ENCODE measurements at regions not wholly inside any gene's neighbourhood (a gene's known extent, or its start where the extent isn't known, plus 50 kb on each side); places are given as distances from the start of the nearest gene placed in this dataset.
"Not testable (repeated sequence)": the region's sequence is repeated elsewhere in the genome, so short reads cannot be mapped to it uniquely, and the experiment has no call there.

DNA sequence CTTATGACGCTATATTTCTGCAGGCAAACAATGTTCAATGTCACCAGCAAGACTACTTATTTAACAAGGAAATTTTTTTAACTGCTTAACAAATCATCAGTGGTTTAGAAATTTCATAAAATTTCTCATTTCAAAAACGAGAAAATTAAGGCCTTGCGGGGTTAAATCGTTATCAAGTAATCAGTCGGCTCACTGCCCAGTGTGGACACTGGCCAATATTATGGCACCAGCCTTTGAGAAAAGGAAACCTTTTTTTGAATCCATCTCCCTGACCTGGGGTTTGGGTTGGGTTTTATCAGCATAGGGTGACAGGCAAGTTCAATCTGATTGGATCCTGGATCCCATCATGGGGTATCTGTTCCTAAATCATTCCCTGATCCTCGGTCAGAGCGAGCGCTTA lies 461.2 kb downstream of the SETD4 start:
- no peak overlapping the region for H3K4me3 ChIP-seq
- H3K36me3 ChIP-seq, result no peaks in the 10 kb centered on the region
- no peaks in the 10 kb centered on the region for H3K4me1 ChIP-seq
- peak in 1 of 4 donors; percentile 52 for ATAC-seq
- no peaks in the 10 kb centered on the region for H3K27me3 ChIP-seq
- no peak for DNase-seq
- FAIRE-seq, result no peak
- H3K9me3 ChIP-seq, result no peaks in the 10 kb centered on the region
- H3K27ac ChIP-seq, result no peak overlapping the region
- intact Hi-C loops (cut with DNase I), result no loop called here
- 42 to 47% methylated on average over 8 of the region's 8 CpGs for WGBS, 2 donors
- TF ChIP-seq, protein P1, sequence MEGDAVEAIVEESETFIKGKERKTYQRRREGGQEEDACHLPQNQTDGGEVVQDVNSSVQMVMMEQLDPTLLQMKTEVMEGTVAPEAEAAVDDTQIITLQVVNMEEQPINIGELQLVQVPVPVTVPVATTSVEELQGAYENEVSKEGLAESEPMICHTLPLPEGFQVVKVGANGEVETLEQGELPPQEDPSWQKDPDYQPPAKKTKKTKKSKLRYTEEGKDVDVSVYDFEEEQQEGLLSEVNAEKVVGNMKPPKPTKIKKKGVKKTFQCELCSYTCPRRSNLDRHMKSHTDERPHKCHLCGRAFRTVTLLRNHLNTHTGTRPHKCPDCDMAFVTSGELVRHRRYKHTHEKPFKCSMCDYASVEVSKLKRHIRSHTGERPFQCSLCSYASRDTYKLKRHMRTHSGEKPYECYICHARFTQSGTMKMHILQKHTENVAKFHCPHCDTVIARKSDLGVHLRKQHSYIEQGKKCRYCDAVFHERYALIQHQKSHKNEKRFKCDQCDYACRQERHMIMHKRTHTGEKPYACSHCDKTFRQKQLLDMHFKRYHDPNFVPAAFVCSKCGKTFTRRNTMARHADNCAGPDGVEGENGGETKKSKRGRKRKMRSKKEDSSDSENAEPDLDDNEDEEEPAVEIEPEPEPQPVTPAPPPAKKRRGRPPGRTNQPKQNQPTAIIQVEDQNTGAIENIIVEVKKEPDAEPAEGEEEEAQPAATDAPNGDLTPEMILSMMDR (IDR thresholded peaks at IDR 0.05), result no peak

DNA sequence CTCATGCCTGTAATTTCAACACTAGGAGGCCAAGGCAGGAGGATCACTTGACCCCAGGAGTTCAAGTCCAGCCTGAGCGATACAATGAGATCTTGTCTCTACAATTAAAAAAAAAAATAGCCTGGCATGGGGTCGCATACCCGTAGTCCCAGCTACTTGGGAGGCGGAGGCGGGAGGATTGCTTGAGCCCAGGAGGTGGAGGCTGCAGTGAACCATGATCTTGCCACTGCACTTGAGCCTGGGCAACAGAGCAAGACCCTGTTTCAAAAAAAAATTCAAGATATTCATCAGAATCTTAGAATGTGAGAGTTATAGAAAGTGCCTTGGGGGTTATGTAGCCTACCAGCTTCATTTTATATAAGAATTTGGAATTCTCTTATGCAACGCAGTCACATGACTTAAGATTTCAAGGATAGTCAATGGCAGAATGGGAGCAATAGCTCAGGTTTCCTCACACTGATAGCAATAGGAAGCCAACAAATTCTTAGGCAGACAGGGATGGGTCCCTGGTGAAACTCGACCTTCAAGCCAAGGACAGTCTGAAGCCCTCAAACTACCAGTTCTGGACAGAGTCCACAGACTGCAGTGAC lies 462.5 kb downstream of the SETD4 start:
- FAIRE-seq, result no peak
- no peaks in the 10 kb centered on the region for H3K9me3 ChIP-seq
- WGBS, 2 donors, result 93 to 95% methylated on average over 7 of the region's 7 CpGs

DNA sequence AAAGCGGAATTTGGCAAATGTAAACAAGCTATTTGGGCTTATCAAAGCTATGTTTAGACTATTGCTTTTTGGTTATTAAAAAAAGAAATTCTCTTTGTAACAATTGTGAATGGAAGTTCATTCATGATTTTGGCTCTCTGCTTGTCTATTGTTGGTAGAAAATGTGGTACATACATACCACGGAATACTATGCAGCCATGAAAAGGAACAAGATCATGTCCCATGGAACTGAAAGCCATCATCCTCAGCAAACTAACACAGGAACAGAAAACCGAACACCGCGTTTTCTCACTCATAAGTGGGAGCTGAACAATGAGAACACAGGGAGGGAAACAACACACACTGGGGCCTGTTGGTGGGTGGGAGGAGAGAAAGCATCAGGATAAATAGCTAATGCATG lies 465.4 kb downstream of the SETD4 start:
- Histone ChIP-seq H3K9me3 (no peaks in the 10 kb centered on the region), H3K4me3 (no peak overlapping the region), H3K4me1 (no peaks in the 10 kb centered on the region), H3K36me3 (no peaks in the 10 kb centered on the region), H3K27ac (no peak overlapping the region), H3K27me3 (no peaks in the 10 kb centered on the region)
- WGBS, 2 donors, result 90 to 92% methylated on average over 5 of the region's 5 CpGs
- no peak for DNase-seq
- no peak for ATAC-seq
- no peak for FAIRE-seq
- TF ChIP-seq, protein P1 (IDR thresholded peaks at IDR 0.05), result no peak
- intact Hi-C loops (cut with DNase I), result no loop called here

More for the DNA sequence above, 462.5 kb downstream of the SETD4 start:
- TF ChIP-seq, protein P1 (IDR thresholded peaks at IDR 0.05), result no peak
- Histone ChIP-seq H3K27ac (no peak overlapping the region), H3K4me1 (no peaks in the 10 kb centered on the region), H3K4me3 (no peak overlapping the region), H3K27me3 (no peaks in the 10 kb centered on the region), H3K36me3 (no peaks in the 10 kb centered on the region)
- ATAC-seq (no peak), DNase-seq (no peak)
- intact Hi-C loops (cut with DNase I), result no loop called here

DNA sequence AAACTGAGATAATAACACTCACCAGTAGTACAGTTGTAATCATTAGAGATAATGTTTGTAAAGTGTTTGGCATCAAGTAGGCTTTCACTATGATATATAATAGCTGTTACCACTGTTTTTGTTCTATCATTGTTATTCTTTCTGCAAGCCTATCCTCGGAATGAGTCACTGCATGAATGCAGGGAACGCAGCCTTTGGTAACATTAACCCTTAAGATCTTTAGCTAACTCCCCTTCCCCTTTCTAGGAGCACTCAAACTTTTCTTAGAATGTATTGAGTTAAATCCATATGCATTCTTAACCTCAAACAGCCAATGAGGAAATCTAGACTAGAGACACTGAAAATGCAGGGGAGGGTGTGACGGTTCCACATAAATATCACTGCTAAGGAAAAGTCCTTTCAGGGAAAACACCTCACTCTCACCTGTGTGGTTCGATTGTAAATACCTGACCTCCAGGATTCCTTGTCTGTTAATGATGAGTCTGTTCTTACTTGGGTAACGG lies 467.3 kb downstream of the SETD4 start:
- ATAC-seq (no peak), DNase-seq (no peak), FAIRE-seq (no peak)
- intact Hi-C loops (cut with DNase I), result no loop called here
- TF ChIP-seq, protein P1 (IDR thresholded peaks at IDR 0.05), result no peak
- H3K27ac ChIP-seq, result no peak overlapping the region
- H3K4me1 ChIP-seq, result no peaks in the 10 kb centered on the region
- H3K4me3 ChIP-seq, result no peak overlapping the region
- H3K27me3 ChIP-seq, result no peaks in the 10 kb centered on the region
- 43 to 46% methylated on average over 5 of the region's 5 CpGs for WGBS, 2 donors
- no peaks in the 10 kb centered on the region for H3K36me3 ChIP-seq
- H3K9me3 ChIP-seq, result no peaks in the 10 kb centered on the region

DNA sequence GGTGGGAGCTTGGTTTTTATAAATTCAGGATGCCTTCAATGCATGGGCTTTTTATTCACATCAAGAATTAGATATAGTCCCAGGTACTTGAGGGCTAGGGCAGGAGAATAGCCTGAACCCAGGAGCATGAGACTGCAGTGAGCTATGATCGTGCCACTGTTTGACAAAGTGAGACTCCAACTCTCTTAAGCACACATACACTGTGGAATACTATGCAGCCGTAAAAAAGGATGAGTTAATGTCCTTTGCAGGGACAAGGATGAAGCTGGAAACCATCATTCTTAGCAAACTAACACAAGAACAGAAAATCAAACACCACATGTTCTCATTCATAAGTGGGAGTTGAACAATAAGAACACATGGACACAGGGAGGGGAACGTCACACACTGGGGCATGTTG lies 470.0 kb downstream of the SETD4 start:
- H3K27ac ChIP-seq; H3K4me3 ChIP-seq; H3K4me1 ChIP-seq; intact Hi-C loops (cut with DNase I); H3K9me3 ChIP-seq; H3K27me3 ChIP-seq; FAIRE-seq; ATAC-seq; DNase-seq; H3K36me3 ChIP-seq: not testable (repeated sequence)
- WGBS, 2 donors, result 88 to 90% methylated on average over 3 of the region's 3 CpGs

Measured in pancreas (tissue), 10 donors.